Loucy (cell line): ENCODE measurements at regions not wholly inside any gene's neighbourhood (a gene's known extent, or its start where the extent isn't known, plus 50 kb on each side); places are given as distances from the start of the nearest gene placed in this dataset.

Source experiments
- H2AFZ ChIP-seq: fragments of 200-600 bp; sonication (generic); 2 replicates; pipeline ENCODE4 v1.6.0; 2016; ENCODE audit warnings: antibody characterized with exemption, mild to moderate bottlenecking, low read length, moderate library complexity
- H3F3A ChIP-seq: fragments of 200-600 bp; 2 replicates; pipeline ENCODE4 v1.6.0; 2016; ENCODE audit warnings: antibody characterized with exemption, low read depth, mild to moderate bottlenecking
- H3K27me3 ChIP-seq: fragments of 200-600 bp; sonication (generic); 2 replicates; pipeline ENCODE4 v1.6.1; 2014; ENCODE audit warnings: low read length, mild to moderate bottlenecking; ENCODE audit not compliant: insufficient read depth, poor library complexity, severe bottlenecking
- H3K36me3 ChIP-seq: fragments of 200-600 bp; sonication (generic); 2 replicates; pipeline ENCODE4 v1.6.1; 2016; ENCODE audit warnings: low read length; ENCODE audit not compliant: insufficient read depth
- H3K4me1 ChIP-seq: fragments of 200-600 bp; sonication (generic); 2 replicates; pipeline ENCODE4 v1.5.1; 2014; ENCODE audit warnings: low read length, mild to moderate bottlenecking; ENCODE audit not compliant: insufficient read depth, poor library complexity, severe bottlenecking
- H3K4me2 ChIP-seq: fragments of 200-600 bp; sonication (generic); 2 replicates; pipeline ENCODE4 v1.6.0; 2014; ENCODE audit warnings: antibody characterized with exemption, low read length, low read depth, mild to moderate bottlenecking; ENCODE audit not compliant: poor library complexity, severe bottlenecking
- H3K4me3 ChIP-seq: fragments of 200-600 bp; sonication (generic); 2 replicates; pipeline ENCODE4 v1.5.1; 2014; ENCODE audit warnings: low read length, mild to moderate bottlenecking, mixed read lengths; ENCODE audit not compliant: poor library complexity, severe bottlenecking
- H3K79me2 ChIP-seq: fragments of 200-600 bp; sonication (generic); 2 replicates; pipeline ENCODE4 v1.6.1; 2014; ENCODE audit warnings: low read length; ENCODE audit not compliant: insufficient read depth
- H3K9ac ChIP-seq: fragments of 200-600 bp; sonication (generic); 2 replicates; pipeline ENCODE4 v1.6.0; 2014; ENCODE audit warnings: mild to moderate bottlenecking, low read depth, low read length, moderate library complexity; ENCODE audit not compliant: poor library complexity, severe bottlenecking
- H3K9me2 ChIP-seq: fragments of 200-600 bp; sonication (generic); replicated peaks from 2 replicates; pipeline ENCODE4 v1.6.1; 2016; ENCODE audit warnings: low read depth, low read length, mixed read lengths
- H3K9me3 ChIP-seq: fragments of 200-600 bp; sonication (generic); 2 replicates; pipeline ENCODE4 v1.6.1; 2014; ENCODE audit warnings: mild to moderate bottlenecking, antibody characterized with exemption, low read length, low read depth; ENCODE audit not compliant: insufficient read depth
- H4K20me1 ChIP-seq: fragments of 200-600 bp; sonication (generic); 2 replicates; pipeline ENCODE4 v1.6.0; 2014; ENCODE audit warnings: antibody characterized with exemption, low read length, mild to moderate bottlenecking; ENCODE audit not compliant: insufficient read depth, poor library complexity, severe bottlenecking
- EZH2phosphoT487 ChIP-seq: fragments of 200-600 bp; IDR thresholded peaks from 2 replicates; pipeline ENCODE4 v1.6.1; 2018; ENCODE audit warnings: antibody characterized with exemption, mild to moderate bottlenecking, moderate library complexity, borderline replicate concordance
- TF ChIP-seq, protein P1 (sequence below): fragments of 200-600 bp; sonication (generic); conservative IDR thresholded peaks from 2 replicates; pipeline ENCODE4 v1.5.1; 2014; ENCODE audit warnings: mild to moderate bottlenecking, antibody characterized with exemption, low read length

DNA sequence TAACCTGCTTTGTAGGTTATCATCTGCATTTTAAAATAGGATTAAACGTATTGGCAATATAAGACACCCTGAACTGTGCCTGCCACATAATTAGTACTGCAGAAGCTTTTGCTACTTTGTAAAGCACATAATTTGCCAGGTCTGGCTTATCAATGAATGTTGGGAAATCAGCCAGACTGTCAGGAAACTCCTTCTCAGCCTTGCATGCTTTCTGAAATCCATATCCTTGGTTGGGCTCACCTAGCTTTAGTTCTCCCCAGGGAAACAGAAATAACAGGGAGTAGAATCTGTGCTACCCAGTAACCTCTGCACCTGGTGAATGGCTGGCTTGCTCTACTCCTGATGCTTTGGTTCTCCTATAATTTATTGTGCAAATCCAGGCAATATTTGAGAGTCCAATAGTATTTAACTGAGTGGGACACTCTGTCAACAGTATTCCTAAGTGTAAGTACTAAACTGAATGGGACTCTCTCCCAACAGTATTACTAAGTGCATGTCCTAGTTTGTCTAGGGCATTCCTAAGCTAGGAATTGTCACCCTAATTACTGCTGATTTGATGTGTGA, 354.5 kb downstream of the WDR72 start:
- Histone ChIP-seq H3K9ac (no peak overlapping the region), H3K4me3 (no peak overlapping the region), H2AFZ (no peak overlapping the region), H3K79me2 (no peaks in the 10 kb centered on the region), H4K20me1 (no peaks in the 10 kb centered on the region), H3K27me3 (no peaks in the 10 kb centered on the region), H3K36me3 (no peaks in the 10 kb centered on the region), H3K9me3 (no peaks in the 10 kb centered on the region), H3K4me2 (no peak overlapping the region), H3K4me1 (no peaks in the 10 kb centered on the region), H3F3A (no peaks in the 10 kb centered on the region), H3K9me2 (no peaks in the 10 kb centered on the region)
- no peak for TF ChIP-seq EZH2phosphoT487
- TF ChIP-seq, protein P1, sequence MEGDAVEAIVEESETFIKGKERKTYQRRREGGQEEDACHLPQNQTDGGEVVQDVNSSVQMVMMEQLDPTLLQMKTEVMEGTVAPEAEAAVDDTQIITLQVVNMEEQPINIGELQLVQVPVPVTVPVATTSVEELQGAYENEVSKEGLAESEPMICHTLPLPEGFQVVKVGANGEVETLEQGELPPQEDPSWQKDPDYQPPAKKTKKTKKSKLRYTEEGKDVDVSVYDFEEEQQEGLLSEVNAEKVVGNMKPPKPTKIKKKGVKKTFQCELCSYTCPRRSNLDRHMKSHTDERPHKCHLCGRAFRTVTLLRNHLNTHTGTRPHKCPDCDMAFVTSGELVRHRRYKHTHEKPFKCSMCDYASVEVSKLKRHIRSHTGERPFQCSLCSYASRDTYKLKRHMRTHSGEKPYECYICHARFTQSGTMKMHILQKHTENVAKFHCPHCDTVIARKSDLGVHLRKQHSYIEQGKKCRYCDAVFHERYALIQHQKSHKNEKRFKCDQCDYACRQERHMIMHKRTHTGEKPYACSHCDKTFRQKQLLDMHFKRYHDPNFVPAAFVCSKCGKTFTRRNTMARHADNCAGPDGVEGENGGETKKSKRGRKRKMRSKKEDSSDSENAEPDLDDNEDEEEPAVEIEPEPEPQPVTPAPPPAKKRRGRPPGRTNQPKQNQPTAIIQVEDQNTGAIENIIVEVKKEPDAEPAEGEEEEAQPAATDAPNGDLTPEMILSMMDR = no peak

DNA sequence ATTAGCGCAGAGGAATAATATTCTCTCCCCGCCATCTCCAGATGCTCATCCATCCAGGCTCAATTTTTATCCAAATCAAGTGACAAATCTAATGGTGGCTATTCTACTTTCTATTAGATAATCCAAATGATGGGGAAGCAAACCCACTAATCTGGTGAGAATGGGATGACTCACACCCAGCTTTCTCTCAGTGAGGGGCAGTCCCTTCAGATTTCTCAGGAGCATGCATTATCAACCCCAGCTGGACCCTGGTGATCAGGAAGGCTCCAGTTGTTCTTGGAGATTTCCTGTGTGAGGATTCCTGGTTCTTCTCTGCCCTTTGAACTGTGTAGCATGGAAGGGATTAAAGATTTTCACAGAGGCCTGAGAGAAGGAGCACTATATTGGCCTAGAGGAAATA, 358.0 kb downstream of the WDR72 start:
- H3K36me3 ChIP-seq = no peaks in the 10 kb centered on the region
- H3K9me3 ChIP-seq = no peaks in the 10 kb centered on the region
- H3K4me3 ChIP-seq = no peak overlapping the region

DNA sequence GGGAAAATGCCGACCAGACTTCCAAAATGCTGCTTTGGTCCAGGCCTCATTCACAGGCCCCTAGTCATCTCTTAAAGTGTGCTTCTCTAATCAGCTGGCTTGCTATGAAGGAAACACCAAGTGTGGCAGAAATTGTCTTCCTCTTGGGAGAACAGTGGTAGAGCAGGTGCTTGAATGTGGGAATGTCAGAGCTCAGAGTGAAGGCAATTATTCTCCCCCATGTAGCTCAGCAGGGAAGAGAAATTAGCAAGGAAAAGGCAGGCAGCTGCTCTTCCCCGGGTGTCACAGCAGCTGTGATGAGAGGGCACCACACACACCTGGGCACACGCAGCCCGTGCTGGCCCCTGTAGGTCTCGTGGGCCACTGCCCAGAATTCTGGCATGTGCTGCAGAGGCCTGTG, 358.5 kb downstream of the WDR72 start:
- H2AFZ ChIP-seq = no peak overlapping the region
- no peak overlapping the region for H3K9ac ChIP-seq
- H3K9me2 ChIP-seq = no peaks in the 10 kb centered on the region
- H3K27me3 ChIP-seq = no peaks in the 10 kb centered on the region
- no peaks in the 10 kb centered on the region for H3K79me2 ChIP-seq
- H3K4me3 ChIP-seq = no peak overlapping the region
- H3K36me3 ChIP-seq = no peaks in the 10 kb centered on the region
- no peaks in the 10 kb centered on the region for H3K4me1 ChIP-seq
- TF ChIP-seq EZH2phosphoT487 = no peak
- TF ChIP-seq, protein P1 = no peak
- H4K20me1 ChIP-seq = no peaks in the 10 kb centered on the region
- H3K4me2 ChIP-seq = no peak overlapping the region
- H3F3A ChIP-seq = no peaks in the 10 kb centered on the region
- no peaks in the 10 kb centered on the region for H3K9me3 ChIP-seq

More for the DNA sequence above, 358.0 kb downstream of the WDR72 start:
- TF ChIP-seq, protein P1 = no peak
- TF ChIP-seq EZH2phosphoT487 = no peak
- Histone ChIP-seq H2AFZ (no peak overlapping the region), H3K79me2 (no peaks in the 10 kb centered on the region), H4K20me1 (no peaks in the 10 kb centered on the region), H3K4me1 (no peaks in the 10 kb centered on the region), H3K9ac (no peak overlapping the region), H3K9me2 (no peaks in the 10 kb centered on the region), H3F3A (no peaks in the 10 kb centered on the region), H3K4me2 (no peak overlapping the region), H3K27me3 (no peaks in the 10 kb centered on the region)
